ENCODE measurements at regions not wholly inside any gene's neighbourhood (a gene's known extent, or its start where the extent isn't known, plus 50 kb on each side); places are given as distances from the start of the nearest gene placed in this dataset.
"Not testable (repeated sequence)": the region's sequence is repeated elsewhere in the genome, so short reads cannot be mapped to it uniquely, and the experiment has no call there.

DNA sequence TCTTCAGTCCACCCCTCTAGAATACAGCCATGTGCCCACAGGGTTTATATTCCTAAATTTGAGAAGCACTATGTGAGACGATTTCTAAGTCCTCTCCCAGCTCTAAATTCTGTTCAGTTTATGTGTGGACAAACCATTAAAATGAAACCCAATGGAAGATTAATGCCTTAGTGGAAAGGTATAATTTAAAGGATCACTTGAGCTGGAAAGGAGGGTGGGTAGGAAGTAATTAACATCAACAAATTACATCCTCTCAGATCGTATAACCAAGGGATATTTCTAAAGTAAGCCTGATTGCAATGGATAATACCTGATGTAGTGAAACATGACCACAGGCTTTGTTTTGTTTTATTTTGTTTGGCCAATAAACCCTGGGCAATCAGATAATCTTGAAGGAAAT lies 511.0 kb upstream of the COBL start:
- 25% methylated on average over 2 of the region's 2 CpGs for WGBS
- no peaks in the 10 kb centered on the region for H3K36me3 ChIP-seq

DNA sequence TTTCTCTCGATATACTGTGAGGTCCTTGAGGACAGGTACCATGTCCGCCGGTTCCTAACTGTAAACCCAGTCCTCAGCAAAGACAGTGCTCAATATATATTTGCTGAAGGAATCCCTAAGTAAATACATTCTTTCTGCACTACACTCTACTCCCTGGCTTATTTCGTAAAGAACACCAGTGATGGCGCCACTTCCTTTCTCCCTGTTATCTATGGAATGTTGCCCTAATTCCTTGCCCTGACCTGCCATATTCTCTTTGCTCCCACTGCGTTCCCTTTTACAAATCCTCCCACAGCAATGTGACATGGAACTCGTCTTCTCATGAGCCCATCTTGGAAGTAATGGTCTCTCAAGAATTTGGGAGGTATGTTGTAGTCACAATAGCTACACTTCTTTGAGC lies 507.4 kb upstream of the COBL start:
- no peaks in the 10 kb centered on the region for H3K4me1 ChIP-seq (replicated peaks)
- no peaks in the 10 kb centered on the region for H3K36me3 ChIP-seq
- no peak for TF ChIP-seq POLR2AphosphoS5 (IDR thresholded peaks at IDR 0.05)
- TF ChIP-seq POLR2A (IDR thresholded peaks at IDR 0.05), result no peak
- TF ChIP-seq, protein P1, sequence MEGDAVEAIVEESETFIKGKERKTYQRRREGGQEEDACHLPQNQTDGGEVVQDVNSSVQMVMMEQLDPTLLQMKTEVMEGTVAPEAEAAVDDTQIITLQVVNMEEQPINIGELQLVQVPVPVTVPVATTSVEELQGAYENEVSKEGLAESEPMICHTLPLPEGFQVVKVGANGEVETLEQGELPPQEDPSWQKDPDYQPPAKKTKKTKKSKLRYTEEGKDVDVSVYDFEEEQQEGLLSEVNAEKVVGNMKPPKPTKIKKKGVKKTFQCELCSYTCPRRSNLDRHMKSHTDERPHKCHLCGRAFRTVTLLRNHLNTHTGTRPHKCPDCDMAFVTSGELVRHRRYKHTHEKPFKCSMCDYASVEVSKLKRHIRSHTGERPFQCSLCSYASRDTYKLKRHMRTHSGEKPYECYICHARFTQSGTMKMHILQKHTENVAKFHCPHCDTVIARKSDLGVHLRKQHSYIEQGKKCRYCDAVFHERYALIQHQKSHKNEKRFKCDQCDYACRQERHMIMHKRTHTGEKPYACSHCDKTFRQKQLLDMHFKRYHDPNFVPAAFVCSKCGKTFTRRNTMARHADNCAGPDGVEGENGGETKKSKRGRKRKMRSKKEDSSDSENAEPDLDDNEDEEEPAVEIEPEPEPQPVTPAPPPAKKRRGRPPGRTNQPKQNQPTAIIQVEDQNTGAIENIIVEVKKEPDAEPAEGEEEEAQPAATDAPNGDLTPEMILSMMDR (IDR thresholded peaks at IDR 0.05), result no peak
- no peak overlapping the region for H3K4me3 ChIP-seq
- WGBS, result 86% methylated on average over 7 of the region's 7 CpGs
- no peaks in the 10 kb centered on the region for H3K27me3 ChIP-seq (replicated peaks; ENCODE audit: insufficient read depth)
- intact Hi-C loops (cut with DNase I), result no loop called here
- no peak overlapping the region for H3K27ac ChIP-seq
- H3K9me3 ChIP-seq, result no peaks in the 10 kb centered on the region
- no peak for DNase-seq (ENCODE audit: low spot score)

More for the DNA sequence above, 511.0 kb upstream of the COBL start:
- Histone ChIP-seq H3K27me3 (replicated peaks; ENCODE audit: insufficient read depth) (no peaks in the 10 kb centered on the region), H3K9me3 (no peaks in the 10 kb centered on the region), H3K27ac (no peak overlapping the region), H3K4me1 (replicated peaks) (no peaks in the 10 kb centered on the region), H3K4me3 (no peak overlapping the region)
- TF ChIP-seq, protein P1 (IDR thresholded peaks at IDR 0.05), result no peak
- TF ChIP-seq POLR2A (IDR thresholded peaks at IDR 0.05) (no peak), POLR2AphosphoS5 (IDR thresholded peaks at IDR 0.05) (no peak)
- DNase-seq (ENCODE audit: low spot score), result no peak
- intact Hi-C loops (cut with DNase I), result no loop called here

DNA sequence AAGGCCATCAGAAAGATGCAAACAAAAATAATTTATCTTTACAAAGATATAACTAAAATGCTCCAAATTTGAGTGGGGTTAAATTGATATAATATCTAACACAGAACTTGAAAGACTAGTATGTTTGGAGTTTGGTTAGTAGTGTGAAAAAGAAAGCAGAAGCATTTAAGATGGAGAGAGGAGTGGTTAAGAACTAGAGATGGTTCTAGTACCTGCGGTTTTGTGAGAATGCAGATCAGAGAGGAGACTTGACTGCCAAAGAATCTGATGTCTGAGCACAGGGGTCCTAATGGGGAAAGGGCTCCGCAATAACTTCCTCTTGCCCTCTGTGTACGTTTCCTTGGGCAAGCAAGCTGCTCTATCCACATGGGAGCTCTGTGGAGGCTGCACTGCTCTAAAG lies 506.8 kb upstream of the COBL start:
- H3K4me1 ChIP-seq (replicated peaks), result no peaks in the 10 kb centered on the region

DNA sequence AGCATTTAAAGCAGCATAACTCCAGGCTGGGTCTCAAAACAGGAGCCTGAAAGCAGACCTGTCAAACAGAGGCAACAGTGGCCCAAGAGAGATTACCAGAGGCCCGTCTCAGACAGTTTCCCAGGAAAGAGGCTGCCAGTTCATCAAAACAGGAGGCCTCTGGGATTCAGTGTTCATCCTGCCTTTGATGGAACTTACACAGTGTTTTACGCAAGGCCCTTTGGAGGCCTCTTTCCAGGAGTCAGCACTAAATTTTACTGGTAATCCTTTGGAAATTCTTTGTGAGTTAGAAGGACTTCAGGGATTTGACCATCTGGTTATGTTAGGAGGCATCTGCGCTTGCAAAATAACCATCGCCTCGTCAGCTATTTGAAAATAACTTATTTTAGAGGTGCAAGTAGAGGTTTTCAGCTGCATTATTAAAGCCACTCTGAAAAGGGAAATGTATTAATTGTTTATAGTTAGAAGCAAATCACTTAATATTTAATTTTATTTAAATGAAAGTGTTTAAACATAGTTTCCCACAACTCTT lies 501.2 kb upstream of the COBL start:
- intact Hi-C loops (cut with DNase I), result no loop called here
- Histone ChIP-seq H3K36me3 (no peaks in the 10 kb centered on the region), H3K4me1 (replicated peaks) (no peaks in the 10 kb centered on the region), H3K4me3 (no peak overlapping the region), H3K9me3 (no peaks in the 10 kb centered on the region), H3K27me3 (replicated peaks; ENCODE audit: insufficient read depth) (no peaks in the 10 kb centered on the region), H3K27ac (no peak overlapping the region)
- no peak for DNase-seq (ENCODE audit: low spot score)
- TF ChIP-seq POLR2A (IDR thresholded peaks at IDR 0.05) (no peak), POLR2AphosphoS5 (IDR thresholded peaks at IDR 0.05) (no peak)
- TF ChIP-seq, protein P1 (IDR thresholded peaks at IDR 0.05), result no peak
- 87% methylated on average over 5 of the region's 5 CpGs for WGBS

More for the DNA sequence above, 506.8 kb upstream of the COBL start:
- Histone ChIP-seq H3K9me3 (no peaks in the 10 kb centered on the region), H3K27me3 (replicated peaks; ENCODE audit: insufficient read depth) (no peaks in the 10 kb centered on the region), H3K27ac (no peak overlapping the region), H3K36me3 (no peaks in the 10 kb centered on the region), H3K4me3 (no peak overlapping the region)
- no peak for DNase-seq (ENCODE audit: low spot score)
- intact Hi-C loops (cut with DNase I), result no loop called here
- TF ChIP-seq, protein P1 (IDR thresholded peaks at IDR 0.05), result no peak
- WGBS, result 80% methylated on average over 3 of the region's 3 CpGs

DNA sequence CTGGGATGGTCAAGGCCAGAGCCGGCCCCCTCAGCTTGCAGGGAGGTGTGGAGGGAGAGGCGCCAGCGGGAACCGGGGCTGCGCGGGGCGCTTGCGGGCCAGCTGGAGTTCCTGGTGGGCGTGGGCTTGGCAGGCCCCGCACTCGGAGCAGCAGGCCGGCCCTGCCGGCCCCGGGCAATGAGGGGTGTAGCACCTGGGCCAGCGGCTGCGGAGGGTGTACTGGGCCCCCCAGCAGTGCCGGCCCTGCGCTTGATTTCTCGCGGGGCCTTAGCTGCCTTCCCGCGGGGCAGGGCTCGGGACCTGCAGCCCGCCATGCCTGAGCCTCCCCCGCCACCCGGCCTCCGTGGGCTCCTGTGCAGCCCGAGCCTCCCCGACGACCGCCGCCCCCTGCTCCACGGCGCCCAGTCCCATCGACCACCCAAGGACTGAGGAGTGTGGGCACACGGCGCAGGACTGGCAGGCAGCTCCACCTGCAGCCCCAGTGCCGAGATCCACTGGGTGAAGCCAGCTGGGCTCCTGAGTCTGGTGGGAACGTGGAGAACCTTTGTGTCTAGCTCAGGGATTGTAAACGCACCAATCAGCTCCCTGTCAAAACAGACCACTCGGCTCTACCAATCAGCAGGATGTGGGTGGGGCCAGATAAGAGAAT lies 489.3 kb upstream of the COBL start:
- 98% methylated on average over 34 of the region's 41 CpGs for WGBS

More for the DNA sequence above, 489.3 kb upstream of the COBL start:
- intact Hi-C loops (cut with DNase I); H3K4me3 ChIP-seq; H3K36me3 ChIP-seq; DNase-seq (ENCODE audit: low spot score); H3K4me1 ChIP-seq (replicated peaks); H3K27ac ChIP-seq; H3K9me3 ChIP-seq; H3K27me3 ChIP-seq (replicated peaks; ENCODE audit: insufficient read depth): not testable (repeated sequence)
